Activated naive CD4-positive, alpha-beta T cell treated with Interleukin-2 at 50 U/mL for 16 hours (primary cell): ENCODE measurements at regions not wholly inside any gene's neighbourhood (a gene's known extent, or its start where the extent isn't known, plus 50 kb on each side); places are given as distances from the start of the nearest gene placed in this dataset.

Source experiments
- DNase-seq: peaks from one replicate; pipeline ENCODE4 v3.0.0-alpha.2; 2020

DNA sequence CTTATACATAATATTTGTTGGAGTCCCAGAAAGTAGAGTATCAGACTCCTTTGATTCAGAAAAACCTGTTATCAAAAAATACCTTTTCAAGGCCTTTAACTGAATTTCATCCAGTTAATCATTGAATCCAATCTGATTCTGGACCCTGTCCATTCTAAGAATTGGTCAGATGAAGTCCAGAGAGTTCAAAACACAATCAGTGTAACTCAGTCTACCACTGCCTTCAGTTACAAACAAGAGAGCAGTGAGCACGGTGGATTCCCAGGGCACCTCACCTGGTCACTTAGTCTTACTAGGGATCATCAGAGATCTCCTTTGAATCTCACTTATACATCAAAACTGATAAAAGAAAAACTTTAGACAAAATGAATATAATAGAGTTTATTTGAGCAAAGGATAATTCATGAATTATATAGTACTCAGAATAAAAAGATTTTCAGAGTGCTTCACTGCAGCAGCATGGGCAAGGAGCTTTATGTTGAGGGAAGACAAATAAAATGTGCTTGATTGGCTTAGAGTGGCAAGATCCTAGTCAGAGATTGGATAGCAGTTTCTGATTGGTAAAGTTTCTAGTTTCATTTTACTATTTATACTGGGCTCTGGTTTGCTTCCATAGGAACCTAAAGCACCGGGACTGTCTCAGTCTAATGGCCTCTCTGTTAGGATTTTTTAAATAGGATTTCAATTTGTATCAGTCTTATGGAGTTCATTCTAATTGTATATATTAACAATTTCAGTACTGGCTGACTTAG lies 474.9 kb upstream of the GOLIM4 start:
- DNase-seq = no peak

DNA sequence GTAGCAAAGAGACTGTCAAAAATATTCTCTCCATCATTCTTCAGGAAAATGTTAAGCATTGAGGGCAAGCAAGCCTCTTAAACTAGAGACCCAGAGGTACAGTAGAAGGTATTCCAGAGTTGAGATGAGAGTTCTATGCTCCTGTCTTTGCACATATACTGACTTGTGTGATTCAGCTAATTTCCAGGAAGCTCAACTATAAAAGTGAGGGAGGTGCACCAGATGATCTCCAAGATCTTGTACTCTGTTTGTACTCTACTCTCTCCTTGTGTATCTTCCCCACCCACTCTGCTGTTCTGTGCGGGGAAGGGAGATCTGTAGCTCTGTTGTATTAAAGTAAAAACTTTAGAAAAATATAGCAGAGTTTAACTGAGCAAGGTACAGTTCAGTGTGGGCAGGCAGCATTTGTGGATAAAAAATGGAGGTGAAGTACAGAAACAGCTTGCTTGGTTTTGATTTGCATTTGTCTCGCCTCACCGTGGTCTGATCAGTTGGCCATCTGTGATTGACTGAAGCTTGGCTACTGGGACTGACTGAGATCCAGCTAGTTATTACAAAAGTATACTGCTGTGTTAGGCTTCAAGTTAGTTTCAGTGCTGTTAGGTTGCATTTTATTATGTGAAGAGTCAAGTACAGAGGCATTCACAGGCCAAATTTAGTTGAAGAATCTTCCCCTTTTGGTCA lies 463.1 kb upstream of the GOLIM4 start:
- no peak for DNase-seq

DNA sequence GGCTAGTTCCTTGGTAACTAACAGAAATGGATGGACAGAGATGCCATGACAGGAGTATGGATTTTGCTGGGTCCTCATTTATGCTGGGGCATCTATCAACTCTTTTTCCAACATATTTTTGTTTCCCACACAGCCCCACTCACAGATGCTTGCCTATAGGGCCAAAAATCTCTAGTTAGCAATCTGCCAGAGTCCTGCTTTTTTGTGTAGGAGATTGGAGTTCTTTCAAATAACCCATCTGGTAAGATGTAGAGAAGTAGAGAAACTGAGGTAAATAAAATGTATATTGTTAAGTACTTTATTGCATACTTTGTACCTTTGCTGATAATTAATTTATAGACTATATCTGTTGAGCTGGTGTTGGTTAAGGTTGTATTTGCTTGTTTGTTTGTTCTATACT lies 456.5 kb upstream of the GOLIM4 start:
- no peak for DNase-seq

DNA sequence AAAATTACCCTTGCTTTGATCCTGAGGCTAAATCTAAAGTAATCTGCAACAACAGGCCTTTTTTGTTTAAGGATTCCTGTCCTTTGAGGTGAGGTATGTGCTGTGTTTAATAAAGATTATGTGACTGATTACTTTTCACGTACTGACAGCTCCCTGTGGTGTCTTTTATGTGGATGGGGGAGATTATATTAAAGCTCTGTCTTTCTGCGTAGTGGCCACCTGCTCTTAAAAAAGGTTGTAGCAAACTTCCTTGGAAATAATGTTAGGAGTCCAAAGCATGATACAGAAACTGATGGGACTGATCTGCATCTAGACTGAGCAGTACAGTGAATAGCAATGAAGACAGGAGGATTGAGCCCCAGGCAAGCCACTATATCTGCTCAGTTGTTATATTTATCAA lies 453.0 kb upstream of the GOLIM4 start:
- DNase-seq = no peak

DNA sequence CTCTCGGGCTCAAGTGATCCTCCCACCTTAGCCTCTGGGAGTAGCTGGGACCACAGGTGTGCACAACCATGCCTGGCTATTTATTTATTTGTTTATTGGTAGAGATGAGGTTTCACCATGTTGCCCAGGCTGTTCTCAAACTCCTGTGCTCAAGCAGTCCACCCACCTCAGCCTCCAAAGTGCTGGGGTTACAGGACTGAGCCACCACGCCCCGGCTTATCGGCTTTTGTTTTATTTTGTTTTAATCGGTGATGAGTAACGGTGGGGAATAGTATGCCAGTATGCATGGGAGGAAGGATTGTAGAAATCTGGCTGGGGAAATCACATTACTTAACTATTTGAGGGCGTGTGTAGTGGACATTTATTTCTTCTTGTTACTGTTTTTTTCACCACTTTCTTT lies 451.0 kb upstream of the GOLIM4 start:
- DNase-seq = no peak

DNA sequence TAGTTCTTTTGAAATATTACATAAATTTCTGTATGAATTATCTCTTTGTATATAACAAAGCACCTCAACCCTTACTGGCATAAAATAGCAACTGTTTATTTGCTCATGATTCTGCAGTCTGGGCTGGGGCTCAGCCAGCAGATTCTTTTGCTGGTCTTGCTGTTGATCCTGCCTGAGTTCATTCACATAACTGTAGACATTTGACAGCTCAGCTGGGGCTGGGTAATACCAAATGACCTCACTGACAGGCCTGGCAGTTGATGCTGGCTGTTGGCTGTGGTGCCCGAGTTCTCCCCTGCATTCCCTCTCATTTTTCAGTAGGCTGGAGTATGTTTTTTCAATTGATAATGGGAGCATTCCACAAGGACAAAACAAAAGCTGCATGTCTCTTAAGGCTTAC lies 449.9 kb upstream of the GOLIM4 start:
- no peak for DNase-seq

DNA sequence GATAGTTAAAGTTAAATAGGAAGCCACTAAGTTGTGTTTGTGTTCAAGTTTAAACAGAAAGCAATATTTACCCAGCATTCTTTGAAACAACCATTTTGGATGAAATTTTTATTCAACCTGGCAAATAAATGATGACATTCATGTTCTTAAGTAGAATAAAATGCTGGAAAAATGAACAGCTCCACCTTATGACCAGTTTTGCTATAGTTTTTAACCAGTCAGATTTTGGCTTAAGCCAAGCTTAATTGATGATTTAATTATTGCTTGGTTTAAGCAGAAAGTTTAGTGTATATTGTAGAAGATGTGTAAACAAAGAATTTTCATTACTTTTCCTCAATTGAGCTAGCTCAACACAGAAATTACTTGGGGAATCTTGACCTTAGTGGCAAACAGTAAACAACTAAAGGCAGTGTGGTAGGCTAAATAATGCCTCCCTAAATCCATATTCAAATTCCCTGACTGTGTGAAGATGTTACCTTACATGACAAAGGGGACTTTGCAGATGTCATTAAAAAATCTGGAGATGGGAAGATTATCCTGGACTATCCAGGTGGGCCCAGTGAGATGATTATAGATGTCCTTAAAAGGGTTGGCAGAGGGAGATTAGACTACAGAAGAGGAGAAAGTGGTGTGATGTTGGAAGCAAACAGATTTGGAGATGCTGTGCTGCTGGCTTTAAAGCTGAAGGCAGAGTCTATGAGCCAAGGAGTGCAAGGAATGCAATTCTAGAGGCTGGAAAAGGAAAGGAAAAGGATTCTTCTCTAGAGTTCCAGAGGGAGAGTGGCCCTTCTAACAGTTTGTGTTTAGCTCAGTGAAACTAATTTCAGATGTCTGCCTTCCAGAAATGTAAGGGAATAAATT lies 448.6 kb upstream of the GOLIM4 start:
- DNase-seq = no peak

DNA sequence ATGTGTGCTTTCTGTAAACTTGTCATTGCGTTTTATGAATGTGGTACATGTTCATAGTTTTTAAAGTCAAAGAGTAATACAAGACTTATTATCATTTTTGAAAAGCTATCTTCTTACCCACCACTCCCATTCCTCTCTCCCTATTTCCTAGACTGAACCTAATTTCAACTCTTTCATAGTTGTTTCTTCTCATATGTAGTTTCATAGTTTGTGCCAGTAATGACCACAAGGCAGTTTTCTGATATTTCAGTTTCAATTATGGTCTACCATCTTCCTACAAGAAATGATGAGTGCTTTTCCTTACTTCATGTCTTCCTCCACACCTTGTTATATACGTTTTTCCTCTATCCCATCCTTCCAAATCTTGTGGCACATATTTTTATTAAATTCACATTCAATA lies 445.0 kb upstream of the GOLIM4 start:
- DNase-seq = no peak

DNA sequence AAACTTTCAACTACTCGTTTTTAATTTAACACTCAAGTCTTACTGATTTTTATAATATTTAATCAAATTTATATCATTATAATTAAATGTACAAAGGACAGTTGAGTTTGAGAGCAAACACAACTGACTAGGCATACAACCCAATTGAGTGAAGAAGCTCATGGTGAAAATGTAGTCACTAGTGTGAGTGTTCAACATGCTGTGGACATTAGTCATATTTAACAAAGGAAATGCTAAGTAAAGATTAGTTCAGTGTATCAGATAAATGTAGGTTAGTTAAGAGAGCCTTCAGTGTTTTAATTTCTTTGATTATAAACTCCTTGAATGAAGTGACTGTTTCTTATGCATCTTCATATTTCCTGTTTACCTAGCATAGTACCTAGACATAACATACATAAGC lies 444.2 kb upstream of the GOLIM4 start:
- DNase-seq = no peak

DNA sequence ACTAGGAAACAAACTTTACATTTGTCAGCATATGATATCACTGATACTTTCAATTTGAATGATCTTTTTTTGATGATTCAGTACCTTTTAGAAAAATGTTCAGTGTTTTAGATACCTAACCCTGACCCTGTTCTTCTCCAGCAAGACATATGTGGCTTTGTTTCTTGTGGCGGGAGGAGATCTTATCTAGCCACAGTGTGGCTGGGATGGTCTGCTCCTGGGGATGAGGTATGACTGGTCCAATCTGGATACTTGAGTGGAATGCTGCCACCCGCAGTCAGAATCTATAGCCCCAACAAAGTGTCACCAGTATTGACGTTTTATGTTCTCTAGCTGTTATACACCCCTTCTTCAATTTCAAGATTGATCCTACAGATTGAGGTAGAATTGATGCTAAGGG lies 439.0 kb upstream of the GOLIM4 start:
- DNase-seq = no peak

DNA sequence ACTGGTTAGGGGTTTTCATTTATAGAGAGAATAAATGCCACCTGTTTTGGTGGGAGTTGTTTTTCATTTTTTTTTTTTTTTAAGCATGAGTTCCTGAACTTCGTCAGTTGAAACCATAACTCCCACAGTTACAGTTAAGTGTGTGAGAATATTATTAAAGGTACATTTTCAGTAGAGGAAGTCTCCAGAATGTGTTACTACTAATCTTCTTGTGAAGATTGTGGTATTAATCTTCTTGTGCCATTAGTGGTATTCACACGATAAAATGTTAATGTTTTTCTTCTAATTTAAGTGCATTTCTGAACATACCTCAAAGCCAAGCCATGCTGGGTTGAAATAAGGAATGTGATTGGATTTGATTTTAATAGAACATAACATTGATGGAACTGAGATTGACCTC lies 437.9 kb upstream of the GOLIM4 start:
- DNase-seq = no peak

DNA sequence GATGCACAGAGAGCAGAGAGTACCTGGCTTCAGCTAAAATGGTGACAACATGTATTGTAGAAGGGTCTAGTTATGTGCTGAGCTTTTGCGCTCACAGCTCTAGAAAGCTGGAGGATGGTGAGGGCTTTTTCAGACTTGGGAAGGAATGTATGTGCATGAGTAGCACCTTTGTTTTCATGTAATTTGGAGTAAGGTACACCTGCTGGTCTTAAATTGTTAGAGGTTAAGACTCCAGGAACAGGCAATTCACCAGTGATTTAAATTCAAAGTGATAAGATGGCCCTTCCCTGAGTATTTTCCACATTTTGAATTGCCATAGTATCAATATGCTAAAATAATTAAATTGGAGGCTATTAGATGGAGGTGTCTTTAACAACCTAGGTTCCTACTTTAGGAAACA lies 436.4 kb upstream of the GOLIM4 start:
- no peak for DNase-seq

DNA sequence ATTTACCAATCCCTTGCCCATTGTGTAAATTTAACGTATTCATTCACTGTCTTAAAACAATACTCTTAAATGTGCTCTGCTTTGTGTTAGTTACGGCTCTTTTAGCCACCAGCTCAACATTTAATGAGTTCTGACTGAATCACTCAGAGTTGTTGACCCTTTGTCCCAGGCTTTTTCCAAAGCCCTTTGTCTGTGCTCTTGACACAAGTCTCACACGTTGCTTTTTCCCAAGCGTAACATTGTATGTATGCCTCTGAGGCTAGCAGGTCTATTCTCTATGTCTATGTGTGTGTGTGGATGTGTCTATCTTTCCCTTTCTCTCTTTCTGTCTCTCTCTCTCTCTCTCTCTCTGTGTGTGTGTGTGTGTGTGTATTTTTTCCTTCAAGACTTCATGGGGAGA lies 435.4 kb upstream of the GOLIM4 start:
- no peak for DNase-seq

DNA sequence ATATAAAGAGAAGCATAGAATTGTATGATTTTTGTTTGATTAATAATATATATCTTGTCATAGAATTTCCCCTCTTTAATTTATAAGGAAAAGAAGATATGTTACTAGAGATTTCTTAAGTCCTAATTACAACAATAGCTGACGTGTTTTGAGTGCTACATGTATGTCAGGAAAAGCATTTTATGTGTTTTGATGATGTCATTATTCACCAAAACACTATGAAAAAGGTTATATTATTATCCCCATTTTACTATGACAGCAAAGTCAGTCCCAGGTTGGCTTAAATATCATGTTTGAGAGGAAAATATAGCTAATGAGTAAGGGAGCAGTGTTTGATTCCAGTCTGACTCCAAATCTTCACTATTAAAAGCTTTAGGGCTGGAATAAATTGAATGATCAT lies 428.4 kb upstream of the GOLIM4 start:
- DNase-seq = no peak

DNA sequence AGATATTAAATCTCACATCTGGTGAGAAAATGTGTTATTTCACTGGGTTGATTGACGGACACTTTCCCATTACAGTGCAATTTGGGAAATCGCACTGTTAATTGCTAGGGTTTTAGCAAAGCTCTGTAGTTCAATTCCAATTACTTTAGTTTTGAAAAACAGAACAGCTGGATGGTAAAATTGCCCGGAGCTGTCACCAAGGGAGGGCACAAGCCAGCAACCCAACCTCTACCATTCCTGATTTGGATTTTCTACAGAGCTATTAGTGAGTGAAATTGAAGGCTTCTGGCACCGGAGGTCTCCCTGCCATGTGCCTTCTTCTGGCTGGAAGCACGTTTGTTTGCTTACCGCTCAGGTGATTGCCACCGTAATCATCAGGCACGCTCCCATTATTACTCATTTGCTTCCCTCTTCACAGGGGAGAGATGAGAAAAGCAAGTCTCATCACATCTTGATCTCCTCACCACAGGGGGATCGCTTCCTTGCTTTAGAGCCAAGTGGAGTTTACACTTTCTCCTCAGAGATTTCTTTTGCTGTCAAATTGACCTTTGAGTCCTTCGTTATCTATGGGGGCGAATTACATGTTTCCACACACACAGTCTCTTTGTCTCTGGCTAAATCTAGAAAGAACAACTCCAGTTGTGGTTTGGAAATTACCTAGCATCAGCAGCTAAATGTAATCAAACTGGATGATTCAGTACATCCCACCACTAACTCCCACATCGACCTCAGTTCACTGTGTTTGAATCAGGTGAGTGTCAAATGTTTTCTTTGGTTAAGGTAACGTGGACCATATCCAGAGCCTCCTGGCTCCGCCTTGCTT lies 421.7 kb upstream of the GOLIM4 start:
- DNase-seq = no peak

DNA sequence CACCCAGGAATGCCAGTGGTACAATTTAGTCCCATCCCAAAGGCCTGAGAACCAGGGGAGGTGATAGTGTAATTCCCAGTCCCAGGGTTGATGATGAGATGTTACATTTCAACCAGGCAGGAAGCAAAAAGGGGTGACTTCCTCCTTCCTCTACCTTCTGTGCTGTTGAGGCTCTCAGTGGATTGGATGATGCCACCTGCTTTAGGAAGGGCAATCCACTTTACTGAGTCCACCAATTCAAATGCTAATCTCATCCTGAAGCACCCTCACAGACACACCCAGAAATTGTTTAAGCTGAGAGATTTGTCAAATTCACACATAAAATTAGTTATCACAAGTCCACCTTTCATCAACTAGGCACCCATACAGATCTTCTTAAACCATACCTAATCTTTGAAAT lies 418.5 kb upstream of the GOLIM4 start:
- no peak for DNase-seq

DNA sequence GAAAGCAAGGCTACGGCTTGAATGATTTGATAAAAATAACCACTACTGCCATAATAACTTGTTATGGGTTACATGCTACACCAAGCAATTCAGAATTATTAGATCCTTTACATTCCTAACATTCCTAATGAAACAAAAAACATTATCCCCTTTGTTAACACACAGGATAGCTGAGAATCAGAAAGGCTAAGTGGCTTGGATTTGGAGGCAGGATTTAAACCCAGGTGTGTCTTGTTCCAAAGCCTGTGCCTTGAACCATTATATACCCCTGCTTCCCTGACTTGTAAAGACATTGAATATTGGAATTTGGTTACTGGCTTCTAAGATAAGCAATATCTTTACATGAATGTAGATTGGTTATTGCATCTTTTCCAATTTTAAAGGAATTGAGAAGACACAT lies 417.1 kb upstream of the GOLIM4 start:
- no peak for DNase-seq

DNA sequence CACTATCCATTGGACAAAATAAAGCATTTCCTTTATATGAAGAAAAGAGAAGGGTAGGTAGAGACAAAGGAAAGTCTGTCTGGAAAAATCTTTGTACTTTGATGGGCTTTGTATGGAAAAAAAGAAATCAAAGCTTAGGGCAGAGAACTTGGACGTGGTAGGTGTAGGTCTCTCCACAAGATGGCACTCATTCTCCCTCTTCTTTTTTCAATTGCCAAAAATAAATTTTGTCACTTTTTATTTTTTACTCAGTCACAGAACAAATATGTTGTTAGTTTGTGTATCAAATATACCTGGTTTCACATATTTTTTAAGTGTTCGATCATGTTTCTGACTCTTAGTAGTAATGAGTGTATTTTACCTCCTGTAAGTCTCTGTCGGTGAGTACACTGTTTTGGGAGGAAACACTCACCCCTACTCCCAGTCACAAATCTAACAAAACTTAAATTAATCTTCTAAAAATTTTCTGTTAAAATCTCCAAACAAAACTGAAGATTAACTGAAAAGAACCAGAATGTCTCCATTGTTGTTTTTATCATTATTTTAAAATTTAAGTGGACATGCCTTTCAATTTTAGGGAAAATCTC lies 415.8 kb upstream of the GOLIM4 start:
- DNase-seq = no peak

DNA sequence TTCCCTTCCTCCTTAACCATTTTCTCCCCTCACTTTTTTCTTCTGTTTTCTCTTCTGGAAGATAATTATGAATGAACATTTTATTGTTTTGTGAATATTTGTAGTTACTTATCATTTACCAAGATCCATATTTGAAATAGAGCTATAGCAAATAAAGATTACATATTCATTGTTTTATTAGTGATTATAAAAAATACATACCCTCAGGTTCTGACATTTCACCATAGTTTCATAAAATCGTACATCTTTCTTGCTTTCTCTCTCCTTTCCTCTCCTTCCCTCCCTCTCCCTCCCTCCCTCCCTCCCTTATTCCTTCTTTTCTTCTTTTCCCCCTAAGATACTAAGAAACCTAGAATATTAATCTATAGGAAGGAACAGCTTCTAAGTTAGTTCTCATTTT lies 410.9 kb upstream of the GOLIM4 start:
- DNase-seq = no peak

DNA sequence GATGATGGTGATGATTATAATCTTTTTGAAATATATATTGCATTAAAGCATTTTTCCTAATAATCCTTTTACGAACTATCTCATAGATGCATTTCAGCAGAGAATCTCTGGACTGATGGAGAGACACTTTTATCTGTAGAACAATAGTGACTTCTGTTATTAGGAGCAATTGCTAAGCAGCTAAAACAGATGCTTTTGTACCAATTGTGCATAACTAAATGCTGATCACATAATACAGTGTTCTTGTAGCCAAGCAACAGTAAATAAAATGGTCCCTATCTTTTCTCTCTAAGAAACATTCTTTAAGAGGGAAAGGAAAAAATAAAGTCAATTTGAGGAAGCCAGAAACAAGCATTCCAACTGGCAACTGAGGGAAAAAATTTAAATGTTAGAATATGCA lies 405.8 kb upstream of the GOLIM4 start:
- DNase-seq = no peak

DNA sequence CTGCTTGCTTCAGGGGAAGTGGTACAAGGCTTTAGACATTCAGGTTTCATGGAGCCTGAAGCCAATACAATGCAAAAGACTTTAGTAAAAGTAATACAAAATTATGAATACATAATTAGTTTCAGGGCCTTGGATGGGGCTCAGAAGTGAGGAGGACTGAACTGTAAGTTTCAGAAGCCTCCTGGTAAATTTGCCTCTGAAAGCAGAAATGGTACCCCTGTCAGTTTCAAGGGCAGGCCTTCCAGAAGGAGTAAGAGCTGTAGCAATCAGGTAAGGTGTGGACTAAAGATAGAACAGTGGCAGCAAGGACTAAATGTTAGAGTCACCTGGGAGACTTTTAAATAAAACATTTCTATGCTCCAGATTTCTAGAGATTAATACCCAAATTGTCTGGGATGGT lies 402.5 kb upstream of the GOLIM4 start:
- DNase-seq = no peak

DNA sequence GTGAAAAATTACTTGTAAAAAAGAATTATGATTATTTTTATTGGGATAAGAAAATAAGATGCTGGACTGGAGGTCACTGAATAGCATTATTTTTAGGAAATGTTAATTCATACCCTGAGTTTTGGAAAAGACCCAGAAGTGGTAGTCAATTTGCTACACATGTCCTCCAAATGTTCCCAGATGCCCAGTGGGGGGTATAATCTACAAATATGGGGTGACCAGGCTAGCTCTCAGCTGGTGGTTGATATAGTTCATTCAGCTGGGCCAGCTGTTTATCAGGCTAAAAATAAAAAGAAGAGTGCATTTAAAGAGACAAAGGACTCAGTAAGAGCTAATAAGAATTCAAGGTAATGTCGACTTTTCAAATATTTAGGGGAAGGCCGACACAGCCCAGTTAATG lies 402.0 kb upstream of the GOLIM4 start:
- DNase-seq = no peak

DNA sequence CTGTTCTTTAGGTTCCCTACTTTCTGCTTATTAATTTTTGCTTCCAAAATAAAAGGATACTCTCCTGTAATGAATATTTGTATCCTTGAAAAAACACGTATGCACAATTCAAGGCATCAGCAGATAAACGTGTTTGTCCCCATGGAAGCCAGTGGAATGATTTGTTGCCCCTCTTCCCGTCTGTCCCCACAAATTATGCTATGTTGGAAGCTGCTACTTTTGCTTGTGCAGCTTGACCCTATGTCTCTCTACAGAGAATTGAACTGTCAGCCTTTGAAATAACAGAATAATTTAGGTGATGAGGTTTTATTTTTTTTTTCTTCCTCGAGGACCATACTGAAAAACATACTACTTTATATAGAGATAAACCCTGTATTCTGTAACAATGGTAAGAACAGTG lies 401.5 kb upstream of the GOLIM4 start:
- no peak for DNase-seq
